22Rv1 (cell line): ENCODE measurements at regions not wholly inside any gene's neighbourhood (a gene's known extent, or its start where the extent isn't known, plus 50 kb on each side); places are given as distances from the start of the nearest gene placed in this dataset.

Experiments used
- CTCF ChIP-seq: fragments of 450-650 bp; IDR thresholded peaks from 2 replicates; pipeline ENCODE4 v1.5.1; 2017; ENCODE audit warnings: mild to moderate bottlenecking
- ZFX ChIP-seq: fragments of 450-650 bp; IDR thresholded peaks from 2 replicates; pipeline ENCODE4 v1.6.1; 2017; ENCODE audit warnings: antibody characterized with exemption, borderline replicate concordance

GRCh38 chr11:111097191-111097590 lies 148.3 kb upstream of the POU2AF2 start:
- no peak for TF ChIP-seq CTCF
- TF ChIP-seq ZFX, result no peak
